Spleen (tissue), 7 donors: ENCODE measurements at regions not wholly inside any gene's neighbourhood (a gene's known extent, or its start where the extent isn't known, plus 50 kb on each side); places are given as distances from the start of the nearest gene placed in this dataset.

Source experiments
- CTCF ChIP-seq, 11 experiments: fragments of 200-600 bp in 7 of 11; fragments of 450-650 bp in 4 of 11; sonication (generic) in 4 of 11; IDR thresholded peaks in 8 of 11; conservative IDR thresholded peaks in 3 of 11; 1 replicate in 7 of 11; 2 replicates in 4 of 11; pipeline versions ENCODE4 v1.4.0 to v1.8.0; 2016 to 2021; ENCODE audit warnings: antibody characterized with exemption in 11 of 11, inconsistent platforms in 4 of 11, mild to moderate bottlenecking in 1 of 11
- POLR2AphosphoS5 ChIP-seq, 3 donors: sonication (generic); formaldehyde crosslinking; IDR thresholded peaks; one replicate each; pipeline ENCODE4 v1.5.1; 2017; ENCODE audit warnings: antibody characterized with exemption in 3 of 3
- donor health status: DM: no; HTN: no; CAD: no; lungs with moderate emphysema.
- donor health status: DM: no; HTN: no; CAD: no.
- donor health status: DM: no; HTN: no; CAD: no.

DNA sequence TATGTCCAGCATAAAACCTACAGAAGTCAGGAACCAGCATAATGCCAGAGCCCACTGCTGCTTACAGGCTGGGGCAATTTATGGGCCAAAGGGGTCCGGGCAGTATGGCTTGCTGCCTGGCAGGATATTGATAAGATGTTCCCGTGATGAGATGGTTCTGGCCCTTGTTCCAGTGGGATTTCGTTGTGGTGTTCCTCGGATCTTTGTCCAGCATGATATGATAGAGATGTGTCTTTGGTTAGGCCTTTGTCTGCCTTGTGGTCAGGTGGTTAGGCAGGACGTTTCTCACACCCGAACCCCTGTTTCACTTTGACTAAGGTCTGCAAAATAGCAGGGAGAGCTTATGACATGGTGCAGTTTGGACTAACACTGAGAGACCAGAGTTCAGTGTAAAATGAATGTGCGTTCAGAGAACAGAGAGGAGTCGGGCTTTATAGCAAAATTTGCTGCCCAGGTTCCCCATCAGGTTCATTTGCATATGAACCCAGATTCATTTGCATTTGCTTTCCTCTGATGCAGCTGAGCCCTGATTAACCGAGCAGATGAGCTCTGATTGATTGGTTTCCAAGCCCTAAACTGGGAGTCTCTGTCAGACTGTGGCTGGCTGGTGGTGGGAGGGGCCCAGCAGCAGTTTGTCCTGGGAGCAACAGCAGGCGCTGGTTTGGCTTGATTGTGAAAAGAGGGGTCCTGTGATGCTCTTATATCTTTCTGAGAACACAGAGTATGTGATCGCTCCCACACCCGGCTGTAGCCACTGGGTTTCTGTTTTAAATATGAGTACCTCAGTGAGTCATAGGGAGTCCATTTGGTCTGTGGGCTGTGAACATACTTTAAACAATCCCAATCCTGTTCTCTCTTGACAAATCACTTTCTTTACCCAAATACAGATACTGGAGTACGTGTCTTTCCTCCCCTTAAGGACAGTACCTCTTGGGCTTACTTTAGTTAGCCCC, 156.3 kb upstream of the PZP start:
- TF ChIP-seq CTCF (IDR thresholded peaks at IDR 0.05 in 8 of 11, conservative IDR thresholded peaks at IDR 0.05 in 3 of 11) (no peak), POLR2AphosphoS5 (IDR thresholded peaks at IDR 0.05) (peak in 1 of 3 donors; percentile 14)
